ENCODE measurements at regions not wholly inside any gene's neighbourhood (a gene's known extent, or its start where the extent isn't known, plus 50 kb on each side); places are given as distances from the start of the nearest gene placed in this dataset.

DNA sequence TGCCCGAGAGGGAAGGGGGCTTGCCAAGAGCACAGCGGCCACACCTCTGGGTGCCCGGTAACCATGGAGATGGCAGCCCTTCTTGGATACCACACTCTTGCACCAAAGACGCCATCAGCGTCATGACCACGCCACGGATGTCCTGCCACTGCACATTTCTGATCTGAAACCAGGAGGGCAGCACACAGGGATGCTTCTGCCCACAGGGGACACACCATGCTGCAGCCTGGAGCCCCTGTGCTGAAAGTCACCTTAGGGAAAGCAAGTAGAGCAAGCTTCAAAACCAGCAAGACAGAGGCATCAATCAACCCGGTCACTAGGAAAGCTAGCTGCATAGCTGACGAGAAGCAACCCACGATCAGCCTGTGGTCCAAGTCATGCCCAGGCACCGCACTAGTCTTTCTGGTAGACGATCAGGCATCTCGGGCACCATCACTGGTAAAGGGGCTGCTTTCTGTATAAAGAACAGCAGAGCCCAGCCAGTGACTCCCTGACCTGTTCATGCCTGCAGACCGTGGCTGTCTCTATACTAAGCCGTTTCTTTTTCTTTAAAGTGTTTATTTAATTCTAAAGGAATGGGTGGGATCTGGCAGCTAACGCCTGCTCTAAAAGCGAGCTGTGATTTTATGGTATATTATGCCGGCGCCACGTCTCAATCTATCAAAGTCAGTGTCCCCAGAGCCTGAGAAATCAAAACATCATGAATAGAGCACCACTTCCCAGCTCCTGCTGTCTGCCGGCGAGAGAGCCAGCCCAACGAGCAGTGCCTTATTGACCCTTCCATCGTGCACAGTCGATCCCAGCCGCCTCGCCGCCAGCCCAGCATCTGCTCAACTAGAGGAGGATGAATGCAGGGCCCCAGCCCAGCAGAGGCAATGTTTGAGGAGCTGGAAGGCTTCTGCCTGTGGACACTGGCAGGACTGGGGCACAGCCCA lies 244.7 kb downstream of the RBFOX3 start:
- Histone ChIP-seq H3K27ac (ENCODE audit: low read depth, low read length) (no peak overlapping the region), H3K36me3 (ENCODE audit: control insufficient read depth in 1 of 2, insufficient read depth in 2 of 2, low read length in 2 of 2) (no peaks in the 10 kb centered on the region), H3K4me3 (ENCODE audit: low read depth in 1 of 2, low read length in 2 of 2) (no peak overlapping the region), H3K9me3 (ENCODE audit: control insufficient read depth in 1 of 2, low read length in 2 of 2) (no peaks in the 10 kb centered on the region), H3K27me3 (ENCODE audit: control insufficient read depth in 1 of 2, insufficient read depth in 2 of 2, low read length in 2 of 2) (peaks cover 0 to 41% of the 10 kb centered on the region in 2 donors), H3K9ac (ENCODE audit: low read depth in 1 of 2, low read length in 2 of 2) (no peak overlapping the region), H3K4me1 (ENCODE audit: control insufficient read depth in 1 of 2, insufficient read depth in 2 of 2, low read length in 2 of 2) (peaks cover 0 to 8% of the 10 kb centered on the region in 2 donors)

GRCh38 chr17:79365351-79365750 lies 245.5 kb downstream of the RBFOX3 start:
- Histone ChIP-seq H3K27me3 (ENCODE audit: control insufficient read depth in 1 of 2, insufficient read depth in 2 of 2, low read length in 2 of 2) (peaks cover 0 to 41% of the 10 kb centered on the region in 2 donors), H3K36me3 (ENCODE audit: control insufficient read depth in 1 of 2, insufficient read depth in 2 of 2, low read length in 2 of 2) (no peaks in the 10 kb centered on the region), H3K4me1 (ENCODE audit: control insufficient read depth in 1 of 2, insufficient read depth in 2 of 2, low read length in 2 of 2) (peaks cover 0 to 2% of the 10 kb centered on the region in 2 donors), H3K27ac (ENCODE audit: low read depth, low read length) (no peak overlapping the region), H3K9ac (ENCODE audit: low read depth in 1 of 2, low read length in 2 of 2) (no peak overlapping the region), H3K4me3 (ENCODE audit: low read depth in 1 of 2, low read length in 2 of 2) (no peak overlapping the region), H3K9me3 (ENCODE audit: control insufficient read depth in 1 of 2, low read length in 2 of 2) (no peaks in the 10 kb centered on the region)

- no peak overlapping the region for H3K27ac ChIP-seq (ENCODE audit: low read depth, low read length)
- no peak overlapping the region for H3K4me3 ChIP-seq (ENCODE audit: low read depth in 1 of 2, low read length in 2 of 2)
- peaks cover 0 to 41% of the 10 kb centered on the region in 2 donors for H3K27me3 ChIP-seq (ENCODE audit: control insufficient read depth in 1 of 2, insufficient read depth in 2 of 2, low read length in 2 of 2)
These were observed 246.3 kb downstream of the RBFOX3 start for GRCh38 chr17:79364315-79365094.

DNA sequence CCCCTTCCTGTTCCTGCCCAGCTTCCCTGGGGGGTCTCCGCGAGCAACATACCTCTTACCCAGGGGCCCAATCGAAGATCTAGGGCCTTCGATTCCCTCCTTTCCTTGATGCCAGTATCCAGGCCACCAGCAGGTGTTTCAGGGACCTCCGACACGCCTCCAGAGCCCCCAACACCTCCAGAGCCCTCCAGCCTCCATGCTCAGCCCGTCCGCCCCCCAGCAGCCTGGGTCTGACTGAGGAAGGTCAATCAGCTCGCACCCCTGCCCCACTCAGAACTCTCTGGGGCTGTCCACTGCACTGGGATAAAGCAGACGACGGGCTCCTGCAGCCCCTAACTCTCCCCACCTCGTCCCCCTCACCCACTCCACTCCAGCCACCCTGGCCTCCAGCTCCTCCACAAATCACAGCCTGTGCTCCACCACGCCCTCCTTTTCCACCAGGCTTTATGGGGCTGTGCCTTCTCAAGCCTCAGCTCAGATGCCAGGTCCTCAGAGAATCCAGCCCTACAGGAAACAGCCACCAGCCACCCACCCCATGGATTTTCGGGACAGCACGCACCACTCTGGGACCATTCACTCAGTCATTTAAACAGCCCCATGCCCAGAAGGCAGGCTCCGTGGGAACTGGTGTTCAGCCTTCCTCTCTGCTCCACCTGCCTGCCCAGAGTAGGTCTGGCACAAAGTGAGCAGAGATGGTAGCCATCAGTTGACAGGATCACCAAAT lies 247.1 kb downstream of the RBFOX3 start:
- peaks cover 0 to 41% of the 10 kb centered on the region in 2 donors for H3K27me3 ChIP-seq (ENCODE audit: control insufficient read depth in 1 of 2, insufficient read depth in 2 of 2, low read length in 2 of 2)
- no peaks in the 10 kb centered on the region for H3K4me1 ChIP-seq (ENCODE audit: control insufficient read depth in 1 of 2, insufficient read depth in 2 of 2, low read length in 2 of 2)
- no peak overlapping the region for H3K27ac ChIP-seq (ENCODE audit: low read depth, low read length)
- H3K36me3 ChIP-seq (ENCODE audit: control insufficient read depth in 1 of 2, insufficient read depth in 2 of 2, low read length in 2 of 2) = no peaks in the 10 kb centered on the region
- H3K9ac ChIP-seq (ENCODE audit: low read depth in 1 of 2, low read length in 2 of 2) = no peak overlapping the region
- no peak overlapping the region for H3K4me3 ChIP-seq (ENCODE audit: low read depth in 1 of 2, low read length in 2 of 2)
- H3K9me3 ChIP-seq (ENCODE audit: control insufficient read depth in 1 of 2, low read length in 2 of 2) = no peaks in the 10 kb centered on the region

More at GRCh38 chr17:79364315-79365094, 246.3 kb downstream of the RBFOX3 start:
- Histone ChIP-seq H3K4me1 (ENCODE audit: control insufficient read depth in 1 of 2, insufficient read depth in 2 of 2, low read length in 2 of 2) (no peaks in the 10 kb centered on the region), H3K9ac (ENCODE audit: low read depth in 1 of 2, low read length in 2 of 2) (no peak overlapping the region), H3K36me3 (ENCODE audit: control insufficient read depth in 1 of 2, insufficient read depth in 2 of 2, low read length in 2 of 2) (no peaks in the 10 kb centered on the region), H3K9me3 (ENCODE audit: control insufficient read depth in 1 of 2, low read length in 2 of 2) (no peaks in the 10 kb centered on the region)

- no peak overlapping the region for H3K9ac ChIP-seq (ENCODE audit: low read depth in 1 of 2, low read length in 2 of 2)
- H3K27ac ChIP-seq (ENCODE audit: low read depth, low read length) = no peak overlapping the region
- H3K4me1 ChIP-seq (ENCODE audit: control insufficient read depth in 1 of 2, insufficient read depth in 2 of 2, low read length in 2 of 2) = no peaks in the 10 kb centered on the region
- H3K36me3 ChIP-seq (ENCODE audit: control insufficient read depth in 1 of 2, insufficient read depth in 2 of 2, low read length in 2 of 2) = no peaks in the 10 kb centered on the region
- no peaks in the 10 kb centered on the region for H3K9me3 ChIP-seq (ENCODE audit: control insufficient read depth in 1 of 2, low read length in 2 of 2)
- peaks cover 0 to 33% of the 10 kb centered on the region in 2 donors for H3K27me3 ChIP-seq (ENCODE audit: control insufficient read depth in 1 of 2, insufficient read depth in 2 of 2, low read length in 2 of 2)
- no peak overlapping the region for H3K4me3 ChIP-seq (ENCODE audit: low read depth in 1 of 2, low read length in 2 of 2)
These were observed 248.0 kb downstream of the RBFOX3 start for GRCh38 chr17:79362772-79363305.

DNA sequence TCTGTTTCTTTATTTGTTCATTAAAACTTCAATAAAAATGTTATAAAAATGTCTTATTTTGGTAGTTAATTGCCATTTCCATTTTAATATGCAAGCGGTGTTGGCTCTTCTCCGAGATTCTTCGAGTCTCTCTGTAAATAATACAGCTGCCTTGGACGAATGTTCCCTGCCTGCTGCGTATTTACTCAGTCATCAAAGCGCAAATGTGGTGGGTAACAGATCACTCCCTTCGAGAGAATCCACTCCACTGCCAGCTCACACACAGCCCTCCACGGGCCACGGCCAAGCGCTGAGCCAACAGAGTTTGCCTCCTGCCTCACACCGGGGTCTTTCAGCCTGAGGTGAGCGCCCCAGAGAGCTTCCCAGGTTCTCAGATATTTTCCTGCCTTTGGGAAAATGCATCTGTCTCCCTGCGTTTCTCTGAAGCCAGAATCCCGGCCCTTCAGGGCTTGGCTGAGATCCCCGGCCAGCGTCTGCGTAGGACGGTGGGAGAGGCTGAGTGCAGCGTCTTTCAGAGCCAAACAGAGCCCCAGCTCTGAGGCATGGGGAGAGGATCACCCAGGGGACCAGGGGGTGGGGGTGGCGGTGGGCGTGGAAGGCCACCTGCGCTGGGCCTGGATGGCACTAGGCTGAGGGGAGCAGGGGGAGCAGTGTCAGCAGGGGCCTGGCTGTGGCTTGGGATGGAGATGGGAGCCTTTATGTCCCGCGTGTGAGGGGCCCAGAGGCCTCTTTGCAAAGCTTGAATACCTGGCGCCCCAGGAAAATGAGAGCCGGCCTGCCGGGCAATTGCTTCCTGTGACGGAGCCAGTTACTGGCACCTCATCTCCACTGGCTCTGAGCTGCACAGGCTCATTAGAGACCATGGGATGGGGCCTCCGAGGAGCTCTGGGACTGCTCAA lies 248.7 kb downstream of the RBFOX3 start:
- H3K36me3 ChIP-seq (ENCODE audit: control insufficient read depth in 1 of 2, insufficient read depth in 2 of 2, low read length in 2 of 2) = no peaks in the 10 kb centered on the region
- H3K9ac ChIP-seq (ENCODE audit: low read depth in 1 of 2, low read length in 2 of 2) = no peak overlapping the region
- peaks cover 0 to 31% of the 10 kb centered on the region in 2 donors for H3K27me3 ChIP-seq (ENCODE audit: control insufficient read depth in 1 of 2, insufficient read depth in 2 of 2, low read length in 2 of 2)
- H3K9me3 ChIP-seq (ENCODE audit: control insufficient read depth in 1 of 2, low read length in 2 of 2) = no peaks in the 10 kb centered on the region
- H3K4me3 ChIP-seq (ENCODE audit: low read depth in 1 of 2, low read length in 2 of 2) = no peak overlapping the region
- H3K27ac ChIP-seq (ENCODE audit: low read depth, low read length) = no peak overlapping the region
- H3K4me1 ChIP-seq (ENCODE audit: control insufficient read depth in 1 of 2, insufficient read depth in 2 of 2, low read length in 2 of 2) = no peaks in the 10 kb centered on the region

DNA sequence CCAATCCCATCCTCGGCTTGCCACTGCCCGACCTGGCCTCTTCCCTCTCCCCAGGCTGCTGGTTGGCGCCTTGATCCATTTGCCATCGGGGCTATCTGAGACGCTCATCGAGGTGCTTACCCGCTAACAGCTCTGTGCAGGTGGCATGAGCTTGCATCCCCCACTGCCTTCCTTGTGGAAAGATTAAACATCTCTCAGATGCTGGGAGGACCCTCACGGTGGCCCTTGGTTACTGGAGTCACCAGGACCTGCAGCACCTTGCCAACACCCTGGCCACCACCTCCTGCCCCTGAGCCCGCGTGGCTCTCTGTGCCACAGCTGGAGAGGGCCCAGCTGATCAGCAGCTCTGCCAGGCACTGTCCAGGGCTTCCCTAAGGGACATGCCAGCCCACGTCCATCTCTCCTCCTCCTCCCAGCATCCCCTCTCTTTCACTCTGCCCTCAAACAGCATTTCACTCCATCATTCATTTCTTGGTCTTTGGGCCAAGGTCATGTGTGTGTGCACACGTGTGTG lies 249.6 kb downstream of the RBFOX3 start:
- peaks cover 0 to 37% of the 10 kb centered on the region in 2 donors for H3K27me3 ChIP-seq (ENCODE audit: control insufficient read depth in 1 of 2, insufficient read depth in 2 of 2, low read length in 2 of 2)

DNA sequence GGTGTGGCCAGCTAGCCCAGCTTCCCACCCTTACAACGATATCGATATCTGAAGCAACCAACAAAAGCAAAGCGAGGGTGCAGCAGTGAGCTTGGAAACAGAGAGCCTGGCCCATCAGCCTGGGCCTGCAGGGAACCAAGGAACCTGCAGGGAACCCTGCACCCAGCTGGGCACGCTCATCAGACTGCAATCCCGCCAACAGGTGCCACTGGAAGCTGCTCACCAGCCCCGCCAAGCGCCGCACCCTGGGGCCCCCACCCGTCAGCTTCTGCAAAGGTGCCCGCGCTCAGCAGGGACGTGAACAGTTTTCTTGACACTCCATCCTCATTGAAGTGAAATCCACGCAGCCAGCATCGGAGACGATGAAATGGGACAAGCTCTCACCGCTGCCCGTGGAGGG lies 250.7 kb downstream of the RBFOX3 start:
- Histone ChIP-seq H3K36me3 (ENCODE audit: control insufficient read depth in 1 of 2, insufficient read depth in 2 of 2, low read length in 2 of 2) (no peaks in the 10 kb centered on the region), H3K27me3 (ENCODE audit: control insufficient read depth in 1 of 2, insufficient read depth in 2 of 2, low read length in 2 of 2) (peaks cover 0 to 29% of the 10 kb centered on the region in 2 donors), H3K9ac (ENCODE audit: low read depth in 1 of 2, low read length in 2 of 2) (no peak overlapping the region), H3K4me1 (ENCODE audit: control insufficient read depth in 1 of 2, insufficient read depth in 2 of 2, low read length in 2 of 2) (no peaks in the 10 kb centered on the region), H3K27ac (ENCODE audit: low read depth, low read length) (no peak overlapping the region), H3K9me3 (ENCODE audit: control insufficient read depth in 1 of 2, low read length in 2 of 2) (no peaks in the 10 kb centered on the region), H3K4me3 (ENCODE audit: low read depth in 1 of 2, low read length in 2 of 2) (no peak overlapping the region)

More for the DNA sequence above, 249.6 kb downstream of the RBFOX3 start:
- Histone ChIP-seq H3K36me3 (ENCODE audit: control insufficient read depth in 1 of 2, insufficient read depth in 2 of 2, low read length in 2 of 2) (no peaks in the 10 kb centered on the region), H3K27ac (ENCODE audit: low read depth, low read length) (no peak overlapping the region), H3K4me1 (ENCODE audit: control insufficient read depth in 1 of 2, insufficient read depth in 2 of 2, low read length in 2 of 2) (no peaks in the 10 kb centered on the region), H3K4me3 (ENCODE audit: low read depth in 1 of 2, low read length in 2 of 2) (no peak overlapping the region), H3K9me3 (ENCODE audit: control insufficient read depth in 1 of 2, low read length in 2 of 2) (no peaks in the 10 kb centered on the region), H3K9ac (ENCODE audit: low read depth in 1 of 2, low read length in 2 of 2) (no peak overlapping the region)

All from duodenal mucosa (tissue), 2 donors.